Neural cell (in vitro differentiated cells): ENCODE measurements at regions not wholly inside any gene's neighbourhood (a gene's known extent, or its start where the extent isn't known, plus 50 kb on each side); places are given as distances from the start of the nearest gene placed in this dataset.

Experiments used
- H2AFZ ChIP-seq: fragments of 200-600, 300-800 bp; sonication (generic), shearing (Covaris generic); 2 replicates; pipeline ENCODE4 v1.6.0; 2014; ENCODE audit warnings: low read depth, mild to moderate bottlenecking, antibody characterized with exemption, low read length, moderate library complexity
- H3F3A ChIP-seq: fragments of 200-600 bp; shearing (Covaris generic); 2 replicates; pipeline ENCODE4 v1.6.1; 2016; ENCODE audit warnings: mild to moderate bottlenecking, moderate library complexity, mixed read lengths, antibody characterized with exemption, low read length; ENCODE audit not compliant: insufficient read depth, poor library complexity, severe bottlenecking
- H3K27ac ChIP-seq: fragments of 200-600, 300-800 bp; sonication (generic), shearing (Covaris generic); 2 replicates; pipeline ENCODE4 v1.5.1; 2014; ENCODE audit warnings: mild to moderate bottlenecking, low read length, moderate library complexity
- H3K27me3 ChIP-seq: fragments of 300-800, 200-600 bp; sonication (generic), shearing (Covaris generic); 2 replicates; pipeline ENCODE4 v1.6.0; 2014; ENCODE audit warnings: mild to moderate bottlenecking, low read depth, low read length, moderate library complexity; ENCODE audit not compliant: insufficient read depth
- H3K36me3 ChIP-seq: fragments of 300-800, 200-600 bp; sonication (generic), shearing (Covaris generic); 2 replicates; pipeline ENCODE4 v1.5.1; 2014; ENCODE audit warnings: mild to moderate bottlenecking, antibody characterized with exemption, low read length, moderate library complexity; ENCODE audit not compliant: insufficient read depth
- H3K4me2 ChIP-seq: fragments of 300-800, 200-600 bp; sonication (generic), shearing (Covaris generic); 2 replicates; pipeline ENCODE4 v1.6.0; 2014; ENCODE audit warnings: mild to moderate bottlenecking, low read length
- H3K4me3 ChIP-seq: fragments of 300-800, 200-600 bp; sonication (generic), shearing (Covaris generic); 2 replicates; pipeline ENCODE4 v1.5.1; 2014; ENCODE audit warnings: mild to moderate bottlenecking, low read length, moderate library complexity
- H3K79me2 ChIP-seq: fragments of 200-600 bp; shearing (Covaris generic); replicated peaks from 2 replicates; pipeline ENCODE4 v1.6.0; 2014; ENCODE audit warnings: mild to moderate bottlenecking, low read length, moderate library complexity; ENCODE audit not compliant: insufficient read depth
- H3K9ac ChIP-seq: fragments of 300-800, 200-600 bp; sonication (generic), shearing (Covaris generic); 2 replicates; pipeline ENCODE4 v1.6.1; 2016; ENCODE audit warnings: mild to moderate bottlenecking, low read length, mixed read lengths
- H3K9me2 ChIP-seq: fragments of 200-600 bp; shearing (Covaris generic); 2 replicates; pipeline ENCODE4 v1.6.1; 2016; ENCODE audit warnings: mild to moderate bottlenecking, low read length, mixed read lengths; ENCODE audit not compliant: insufficient read depth
- H3K9me3 ChIP-seq: fragments of 200-600, 300-800 bp; sonication (generic), shearing (Covaris generic); 2 replicates; pipeline ENCODE4 v1.6.1; 2016; ENCODE audit warnings: mild to moderate bottlenecking, mixed run types, low read length, moderate library complexity, mixed read lengths
- H4K20me1 ChIP-seq: fragments of 200-600 bp; shearing (Covaris generic); 2 replicates; pipeline ENCODE4 v1.6.1; 2016; ENCODE audit warnings: mild to moderate bottlenecking, mixed run types; ENCODE audit not compliant: insufficient read depth
- CTCF ChIP-seq: fragments of 450-650 bp; IDR thresholded peaks from 2 replicates; pipeline ENCODE4 v1.5.1; 2014; ENCODE audit warnings: antibody characterized with exemption, mild to moderate bottlenecking, moderate library complexity; ENCODE audit not compliant: poor library complexity, severe bottlenecking
- EP300 ChIP-seq: fragments of 450-650 bp; conservative IDR thresholded peaks from 2 replicates; pipeline ENCODE4 v1.6.1; 2014; ENCODE audit warnings: antibody characterized with exemption, mild to moderate bottlenecking, moderate library complexity; ENCODE audit not compliant: poor library complexity, severe bottlenecking
- EZH2 ChIP-seq: fragments of 200-600, 300-800 bp; shearing (Covaris generic), sonication (generic); IDR thresholded peaks from 2 replicates; pipeline ENCODE4 v1.6.1; 2014; ENCODE audit warnings: antibody characterized with exemption, low read length, borderline replicate concordance, mild to moderate bottlenecking; ENCODE audit not compliant: insufficient read depth, poor library complexity, severe bottlenecking
- MXI1 ChIP-seq: fragments of 450-650 bp; conservative IDR thresholded peaks from 2 replicates; pipeline ENCODE4 v1.6.1; 2014; ENCODE audit warnings: antibody characterized with exemption, mild to moderate bottlenecking; ENCODE audit not compliant: poor library complexity, severe bottlenecking
- POLR2AphosphoS5 ChIP-seq: IDR thresholded peaks from 2 replicates; pipeline ENCODE4 v1.6.1; 2012
- RAD21 ChIP-seq: fragments of 450-650 bp; conservative IDR thresholded peaks from 2 replicates; pipeline ENCODE4 v1.6.1; 2014; ENCODE audit warnings: antibody characterized with exemption, mild to moderate bottlenecking, moderate library complexity
- REST ChIP-seq: IDR thresholded peaks from 2 replicates; pipeline ENCODE4 v1.6.1; 2012; ENCODE audit warnings: borderline replicate concordance
- SMC3 ChIP-seq: fragments of 450-650 bp; conservative IDR thresholded peaks from 2 replicates; pipeline ENCODE4 v1.6.1; 2014; ENCODE audit warnings: antibody characterized with exemption, mild to moderate bottlenecking, moderate library complexity; ENCODE audit not compliant: poor library complexity
- TAF1 ChIP-seq: IDR thresholded peaks from 2 replicates; pipeline ENCODE4 v1.6.1; 2012; ENCODE audit warnings: low read depth

GRCh38 chr4:189362364-189362763 is 578.3 kb upstream of the FRG1 start:
- H3K9me2 ChIP-seq = no peaks in the 10 kb centered on the region
- no peaks in the 10 kb centered on the region for H3K79me2 ChIP-seq
- no peaks in the 10 kb centered on the region for H3K36me3 ChIP-seq
- H3K27ac ChIP-seq = no peak overlapping the region
- no peak overlapping the region for H3K4me3 ChIP-seq
- H4K20me1 ChIP-seq = no peaks in the 10 kb centered on the region
- no peak overlapping the region for H3K4me2 ChIP-seq
- TF ChIP-seq RAD21 = no peak
- TF ChIP-seq EP300 = no peak
- TF ChIP-seq EZH2 = no peak
- no peak for TF ChIP-seq SMC3
- no peak for TF ChIP-seq CTCF
- no peak for TF ChIP-seq REST
- TF ChIP-seq POLR2AphosphoS5 = no peak
- TF ChIP-seq TAF1 = no peak
- TF ChIP-seq MXI1 = no peak
- H3F3A ChIP-seq = no peaks in the 10 kb centered on the region
- H3K9ac ChIP-seq = no peak overlapping the region
- H3K9me3 ChIP-seq = no peaks in the 10 kb centered on the region
- H2AFZ ChIP-seq = no peak overlapping the region
- no peaks in the 10 kb centered on the region for H3K27me3 ChIP-seq

- no peak overlapping the region for H3K4me2 ChIP-seq
- H2AFZ ChIP-seq = no peak overlapping the region
- no peaks in the 10 kb centered on the region for H4K20me1 ChIP-seq
- no peaks in the 10 kb centered on the region for H3K36me3 ChIP-seq
- no peak for TF ChIP-seq SMC3
- TF ChIP-seq RAD21 = no peak
- no peak overlapping the region for H3K27ac ChIP-seq
- no peaks in the 10 kb centered on the region for H3K9me2 ChIP-seq
- no peak overlapping the region for H3K9ac ChIP-seq
- no peaks in the 10 kb centered on the region for H3K9me3 ChIP-seq
- no peaks in the 10 kb centered on the region for H3K27me3 ChIP-seq
- H3K79me2 ChIP-seq = no peaks in the 10 kb centered on the region
- H3F3A ChIP-seq = no peaks in the 10 kb centered on the region
- no peak overlapping the region for H3K4me3 ChIP-seq
Measured at GRCh38 chr4:189364032-189364449, 576.6 kb upstream of the FRG1 start.

GRCh38 chr4:189365451-189365850 is 575.2 kb upstream of the FRG1 start:
- no peak overlapping the region for H3K4me2 ChIP-seq
- no peaks in the 10 kb centered on the region for H3K79me2 ChIP-seq
- H3K9me3 ChIP-seq = no peaks in the 10 kb centered on the region
- H3K9me2 ChIP-seq = no peaks in the 10 kb centered on the region
- H3K4me3 ChIP-seq = no peak overlapping the region
- H3K27me3 ChIP-seq = no peaks in the 10 kb centered on the region
- no peaks in the 10 kb centered on the region for H3K36me3 ChIP-seq
- H2AFZ ChIP-seq = no peak overlapping the region
- H3K9ac ChIP-seq = no peak overlapping the region
- no peaks in the 10 kb centered on the region for H3F3A ChIP-seq
- no peaks in the 10 kb centered on the region for H4K20me1 ChIP-seq
- H3K27ac ChIP-seq = no peak overlapping the region
- no peak for TF ChIP-seq EP300
- TF ChIP-seq REST = no peak
- TF ChIP-seq EZH2 = no peak
- TF ChIP-seq SMC3 = no peak
- TF ChIP-seq MXI1 = no peak
- no peak for TF ChIP-seq RAD21
- TF ChIP-seq POLR2AphosphoS5 = no peak
- no peak for TF ChIP-seq TAF1
- no peak for TF ChIP-seq CTCF
